Keratinocyte (primary cell): ENCODE measurements at regions not wholly inside any gene's neighbourhood (a gene's known extent, or its start where the extent isn't known, plus 50 kb on each side); places are given as distances from the start of the nearest gene placed in this dataset.

Source experiments
- EZH2 ChIP-seq: IDR thresholded peaks from one replicate; pipeline ENCODE4 v1.6.1; 2012; ENCODE audit warnings: inconsistent platforms, mild to moderate bottlenecking, low read length, moderate library complexity
- TF ChIP-seq, protein P1 (sequence below), 3 experiments: IDR thresholded peaks in 1 of 3; conservative IDR thresholded peaks in 1 of 3; optimal IDR thresholded peaks in 1 of 3; 2 replicates in 2 of 3; 3 replicates in 1 of 3; pipeline versions ENCODE3 to v1.5.1; 2011; ENCODE audit warnings: low read length in 3 of 3, mild to moderate bottlenecking in 3 of 3, moderate library complexity in 2 of 3, control low read depth in 1 of 3, inconsistent platforms in 1 of 3; ENCODE audit not compliant: insufficient read depth in 2 of 3; ENCODE audit errors: extremely low read depth in 1 of 3

DNA sequence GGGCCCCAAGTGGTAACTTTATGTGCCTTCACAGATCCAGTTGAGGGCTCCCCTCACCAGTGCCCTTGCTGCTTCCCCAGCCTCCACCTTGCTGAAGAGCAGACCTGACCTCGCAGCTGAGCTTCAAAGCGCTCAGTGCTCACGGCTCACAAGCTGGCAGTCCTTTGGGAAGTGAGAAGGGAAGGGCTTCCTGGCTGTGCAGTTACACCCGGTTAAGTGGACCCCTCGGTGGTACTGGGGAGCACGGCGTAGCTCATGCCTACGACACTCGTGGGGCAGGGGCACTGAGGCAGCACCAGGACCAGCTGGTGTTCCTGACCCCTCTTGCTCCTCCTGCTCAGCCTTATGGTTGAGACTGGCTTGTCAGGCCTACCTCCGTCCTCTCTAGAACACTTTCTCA is 629.0 kb upstream of the TBL1XR1 start:
- TF ChIP-seq, protein P1, sequence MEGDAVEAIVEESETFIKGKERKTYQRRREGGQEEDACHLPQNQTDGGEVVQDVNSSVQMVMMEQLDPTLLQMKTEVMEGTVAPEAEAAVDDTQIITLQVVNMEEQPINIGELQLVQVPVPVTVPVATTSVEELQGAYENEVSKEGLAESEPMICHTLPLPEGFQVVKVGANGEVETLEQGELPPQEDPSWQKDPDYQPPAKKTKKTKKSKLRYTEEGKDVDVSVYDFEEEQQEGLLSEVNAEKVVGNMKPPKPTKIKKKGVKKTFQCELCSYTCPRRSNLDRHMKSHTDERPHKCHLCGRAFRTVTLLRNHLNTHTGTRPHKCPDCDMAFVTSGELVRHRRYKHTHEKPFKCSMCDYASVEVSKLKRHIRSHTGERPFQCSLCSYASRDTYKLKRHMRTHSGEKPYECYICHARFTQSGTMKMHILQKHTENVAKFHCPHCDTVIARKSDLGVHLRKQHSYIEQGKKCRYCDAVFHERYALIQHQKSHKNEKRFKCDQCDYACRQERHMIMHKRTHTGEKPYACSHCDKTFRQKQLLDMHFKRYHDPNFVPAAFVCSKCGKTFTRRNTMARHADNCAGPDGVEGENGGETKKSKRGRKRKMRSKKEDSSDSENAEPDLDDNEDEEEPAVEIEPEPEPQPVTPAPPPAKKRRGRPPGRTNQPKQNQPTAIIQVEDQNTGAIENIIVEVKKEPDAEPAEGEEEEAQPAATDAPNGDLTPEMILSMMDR (optimal IDR thresholded peaks at IDR 0.05 in 1 of 3, IDR thresholded peaks at IDR 0.05 in 1 of 3, conservative IDR thresholded peaks at IDR 0.05 in 1 of 3; ENCODE audit: extremely low read depth in 1 of 3, insufficient read depth in 2 of 3, low read length in 3 of 3): no peak
- TF ChIP-seq EZH2: no peak
